ENCODE measurements at regions not wholly inside any gene's neighbourhood (a gene's known extent, or its start where the extent isn't known, plus 50 kb on each side); places are given as distances from the start of the nearest gene placed in this dataset.

GRCh38 chr17:74027444-74027843 lies 176.0 kb upstream of the RPL38 start:
- H3K27me3 Mint-ChIP-seq (ENCODE audit: low read depth): no peaks in the 10 kb centered on the region; the same call in 1 of the 2 replicates
- no peaks in the 10 kb centered on the region for H3K9me3 Mint-ChIP-seq
- ChIA-PET POLR2A (no interaction called here), CTCF (no interaction called here)
- no peak overlapping the region for H3K27ac Mint-ChIP-seq
- no peaks in the 10 kb centered on the region for H3K36me3 Mint-ChIP-seq
- DNase-seq (ENCODE audit: low spot score) (no peak), ATAC-seq (no peak)
- H3K4me3 Mint-ChIP-seq: no peak overlapping the region
- TF ChIP-seq ZNF512 (CRISPR knock-in tag; IDR thresholded peaks at IDR 0.05; ENCODE audit: borderline replicate concordance): no peak
- no peak for TF ChIP-seq NR3C1 (CRISPR knock-in tag; conservative IDR thresholded peaks at IDR 0.05; ENCODE audit: low read depth)
- TF ChIP-seq EMX1 (CRISPR knock-in tag; IDR thresholded peaks at IDR 0.05): no peak
- H3K4me1 Mint-ChIP-seq: peaks cover 22% of the 10 kb centered on the region

GRCh38 chr17:74028354-74029116 lies 174.9 kb upstream of the RPL38 start:
- TF ChIP-seq GRHL2 (CRISPR knock-in tag; IDR thresholded peaks at IDR 0.05; ENCODE audit: insufficient replicate concordance, severe bottlenecking) (no peak), USF1 (CRISPR knock-in tag; IDR thresholded peaks at IDR 0.05) (no peak), TEAD1 (CRISPR knock-in tag; IDR thresholded peaks at IDR 0.05) (no peak), ZMAT4 (CRISPR knock-in tag; IDR thresholded peaks at IDR 0.05) (no peak), CBFB (CRISPR knock-in tag; IDR thresholded peaks at IDR 0.05; ENCODE audit: low read depth) (no peak), MYBL2 (CRISPR knock-in tag; IDR thresholded peaks at IDR 0.05) (no peak), TCF7 (CRISPR knock-in tag; IDR thresholded peaks at IDR 0.05; ENCODE audit: low read depth) (no peak), ZBTB43 (CRISPR knock-in tag; IDR thresholded peaks at IDR 0.05) (no peak), NFE2L1 (CRISPR knock-in tag; IDR thresholded peaks at IDR 0.05) (no peak), FOXJ3 (CRISPR knock-in tag; IDR thresholded peaks at IDR 0.05; ENCODE audit: borderline replicate concordance) (no peak), ZNF423 (CRISPR knock-in tag; IDR thresholded peaks at IDR 0.05) (no peak), JUN (CRISPR knock-in tag; IDR thresholded peaks at IDR 0.05) (no peak), SMAD3 (CRISPR knock-in tag; IDR thresholded peaks at IDR 0.05; ENCODE audit: borderline replicate concordance) (no peak), CREB1 (CRISPR knock-in tag; IDR thresholded peaks at IDR 0.05) (no peak), E2F5 (CRISPR knock-in tag; IDR thresholded peaks at IDR 0.05) (no peak), ZNF425 (CRISPR knock-in tag; conservative IDR thresholded peaks at IDR 0.05) (no peak)
- Mint-ChIP-seq H3K4me3 (no peak overlapping the region), H3K27me3 (ENCODE audit: low read depth) (no peaks in the 10 kb centered on the region; the same call in 1 of the 2 replicates), H3K36me3 (no peaks in the 10 kb centered on the region), H3K9me3 (no peaks in the 10 kb centered on the region), H3K4me1 (peaks cover 26% of the 10 kb centered on the region), H3K27ac (no peak overlapping the region)
- no peak for ATAC-seq
- DNase-seq (ENCODE audit: low spot score): no peak
- ChIA-PET CTCF (interaction anchor here (0.6 to 1.1 kb wide), 4 partner anchors 33 to 549 kb away, joined by 3 read pairs; no protein-coding TSS in a partner anchor), POLR2A (no interaction called here)
